ENCODE measurements at regions not wholly inside any gene's neighbourhood (a gene's known extent, or its start where the extent isn't known, plus 50 kb on each side); places are given as distances from the start of the nearest gene placed in this dataset.

- Mint-ChIP-seq H3K4me3 (ENCODE audit: unreplicated experiment) (no peak overlapping the region), H3K27ac (ENCODE audit: unreplicated experiment) (no peak overlapping the region), H3K36me3 (ENCODE audit: unreplicated experiment) (no peaks in the 10 kb centered on the region), H3K27me3 (ENCODE audit: unreplicated experiment) (no peaks in the 10 kb centered on the region), H3K4me1 (ENCODE audit: unreplicated experiment) (no peaks in the 10 kb centered on the region), H3K9me3 (ENCODE audit: unreplicated experiment) (no peaks in the 10 kb centered on the region)
- DNase-seq (ENCODE audit: extremely low spot score, unreplicated experiment), result no peak
- no peak for TF ChIP-seq CTCF (IDR thresholded peaks at IDR 0.05)
Observed at GRCh38 chr9:110006657-110007056, 201.3 kb downstream of the C9orf152 start.

- DNase-seq (ENCODE audit: extremely low spot score, unreplicated experiment), result no peak
- Mint-ChIP-seq H3K27me3 (ENCODE audit: unreplicated experiment) (no peaks in the 10 kb centered on the region), H3K27ac (ENCODE audit: unreplicated experiment) (no peak overlapping the region), H3K36me3 (ENCODE audit: unreplicated experiment) (no peaks in the 10 kb centered on the region), H3K9me3 (ENCODE audit: unreplicated experiment) (no peaks in the 10 kb centered on the region), H3K4me3 (ENCODE audit: unreplicated experiment) (no peak overlapping the region), H3K4me1 (ENCODE audit: unreplicated experiment) (no peaks in the 10 kb centered on the region)
- no peak for TF ChIP-seq CTCF (IDR thresholded peaks at IDR 0.05)
Observed at GRCh38 chr9:110007477-110008270, 200.3 kb downstream of the C9orf152 start.

GRCh38 chr9:110008663-110009062, 199.3 kb downstream of the C9orf152 start:
- Mint-ChIP-seq H3K4me3 (ENCODE audit: unreplicated experiment) (no peak overlapping the region), H3K27ac (ENCODE audit: unreplicated experiment) (no peak overlapping the region), H3K9me3 (ENCODE audit: unreplicated experiment) (no peaks in the 10 kb centered on the region), H3K27me3 (ENCODE audit: unreplicated experiment) (no peaks in the 10 kb centered on the region), H3K4me1 (ENCODE audit: unreplicated experiment) (peaks cover 2% of the 10 kb centered on the region), H3K36me3 (ENCODE audit: unreplicated experiment) (no peaks in the 10 kb centered on the region)
- DNase-seq (ENCODE audit: extremely low spot score, unreplicated experiment), result no peak
- TF ChIP-seq CTCF (IDR thresholded peaks at IDR 0.05), result no peak

- no peak overlapping the region for H3K27ac Mint-ChIP-seq (ENCODE audit: unreplicated experiment)
- no peak for TF ChIP-seq CTCF (IDR thresholded peaks at IDR 0.05)
Observed at GRCh38 chr9:110011628-110012320, 196.2 kb downstream of the C9orf152 start.

GRCh38 chr9:110013064-110013463, 194.9 kb downstream of the C9orf152 start:
- no peak for TF ChIP-seq CTCF (IDR thresholded peaks at IDR 0.05)
- no peak for DNase-seq (ENCODE audit: extremely low spot score, unreplicated experiment)
- no peak overlapping the region for H3K27ac Mint-ChIP-seq (ENCODE audit: unreplicated experiment)

More at GRCh38 chr9:110011628-110012320, 196.2 kb downstream of the C9orf152 start:
- Mint-ChIP-seq H3K36me3 (ENCODE audit: unreplicated experiment) (no peaks in the 10 kb centered on the region), H3K4me1 (ENCODE audit: unreplicated experiment) (peaks cover 17% of the 10 kb centered on the region), H3K4me3 (ENCODE audit: unreplicated experiment) (no peak overlapping the region), H3K27me3 (ENCODE audit: unreplicated experiment) (no peaks in the 10 kb centered on the region), H3K9me3 (ENCODE audit: unreplicated experiment) (no peaks in the 10 kb centered on the region)
- DNase-seq (ENCODE audit: extremely low spot score, unreplicated experiment), result no peak

More at GRCh38 chr9:110013064-110013463, 194.9 kb downstream of the C9orf152 start:
- Mint-ChIP-seq H3K9me3 (ENCODE audit: unreplicated experiment) (no peaks in the 10 kb centered on the region), H3K4me1 (ENCODE audit: unreplicated experiment) (peaks cover 17% of the 10 kb centered on the region), H3K36me3 (ENCODE audit: unreplicated experiment) (no peaks in the 10 kb centered on the region), H3K4me3 (ENCODE audit: unreplicated experiment) (no peak overlapping the region), H3K27me3 (ENCODE audit: unreplicated experiment) (no peaks in the 10 kb centered on the region)

All from osteocyte (in vitro differentiated cells).